HG03175 (cell line): ENCODE measurements at regions not wholly inside any gene's neighbourhood (a gene's known extent, or its start where the extent isn't known, plus 50 kb on each side); places are given as distances from the start of the nearest gene placed in this dataset.
A peak's percentile ranks its signal among the peaks of the same experiment; 100 is the strongest.

Experiments used
- ATAC-seq: cut with Tn5 transposase; IDR thresholded peaks from one replicate; pipeline ENCODE4 v1.9.1; 2021; ENCODE audit warnings: mild to moderate bottlenecking, moderate library complexity; ENCODE audit not compliant: unreplicated experiment

DNA sequence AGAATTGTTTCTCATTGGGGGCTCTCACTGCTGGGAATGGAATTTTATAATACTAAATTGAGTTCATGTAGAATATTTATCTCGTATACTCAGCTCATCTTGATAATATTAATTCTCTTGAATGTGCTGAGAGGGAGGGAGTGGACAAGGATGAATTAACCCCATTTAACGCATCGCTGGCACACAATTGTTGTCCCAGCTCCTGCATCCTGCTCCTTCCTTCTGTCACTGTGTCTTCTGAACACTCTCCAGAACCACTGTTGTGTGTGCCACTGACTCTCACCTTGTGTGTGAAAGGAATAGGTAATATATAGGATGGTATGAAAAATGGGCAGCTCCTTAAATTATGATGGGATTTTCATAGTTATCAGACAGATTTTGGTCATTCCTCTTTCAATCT, 267.3 kb downstream of the MTRR start:
- ATAC-seq = no peak

DNA sequence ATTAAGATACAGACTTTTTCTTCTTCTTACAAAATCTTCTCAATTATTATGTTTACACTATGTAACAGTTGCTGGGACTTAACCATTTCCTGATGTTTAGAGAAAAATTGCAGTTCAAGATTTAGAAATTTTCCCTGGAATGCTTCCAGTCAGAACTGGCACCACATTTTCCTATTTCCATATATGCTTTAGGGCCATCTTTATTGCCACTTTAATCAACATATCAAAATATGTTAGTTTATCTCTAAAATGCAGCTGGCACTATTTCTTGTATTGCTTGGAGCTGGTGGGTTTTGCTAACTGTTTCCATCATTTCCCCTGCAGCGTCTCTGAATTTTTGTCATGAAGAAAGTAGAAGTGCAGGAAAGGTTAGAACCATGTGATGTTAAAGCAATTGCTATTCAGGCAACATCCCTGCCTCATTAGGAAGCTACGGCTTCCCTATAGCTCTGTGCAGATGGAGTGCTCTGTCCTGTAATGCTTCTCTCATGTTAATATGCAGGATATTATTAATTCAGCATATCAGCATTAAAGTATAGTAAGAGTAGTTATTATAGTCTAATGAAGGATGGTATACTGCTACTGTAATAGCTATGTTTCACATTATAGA, 269.1 kb downstream of the MTRR start:
- ATAC-seq = no peak

DNA sequence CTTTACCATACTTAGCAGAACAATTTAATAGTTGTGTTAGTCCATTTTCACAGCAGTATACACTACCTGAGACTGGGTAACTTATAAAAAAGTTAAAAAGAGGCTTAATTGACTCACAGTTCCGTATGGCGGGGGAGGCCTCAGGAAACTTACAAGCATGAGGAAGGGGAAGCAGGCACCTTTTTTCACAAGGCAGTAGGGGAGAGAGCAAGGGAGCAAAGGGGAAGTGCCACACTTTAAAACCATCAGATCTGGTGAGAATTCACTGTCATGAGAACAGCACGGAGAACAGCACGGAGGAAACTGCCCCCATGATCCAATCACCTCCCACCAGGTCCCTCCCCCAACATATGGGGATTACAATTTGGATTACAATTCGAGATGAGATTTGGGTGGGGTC, 269.9 kb downstream of the MTRR start:
- ATAC-seq = no peak

DNA sequence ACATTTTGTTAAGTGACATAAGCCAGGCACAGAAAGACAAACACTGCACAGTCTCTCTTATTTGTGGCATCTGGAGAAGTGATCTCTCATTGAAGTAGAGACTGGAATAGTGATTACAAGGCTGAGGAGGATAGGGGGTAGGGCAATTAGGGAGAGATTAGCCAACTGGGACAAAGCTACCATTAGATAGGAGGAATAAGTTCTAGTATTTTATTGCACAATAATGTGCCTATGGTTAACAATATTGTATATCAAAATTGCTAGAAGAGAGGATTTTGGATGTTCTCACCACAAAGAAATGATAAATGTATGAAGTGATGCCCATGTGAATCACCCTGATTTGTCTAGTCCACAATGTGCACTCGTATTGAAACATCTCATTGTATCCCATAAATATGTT, 281.8 kb downstream of the MTRR start:
- no peak for ATAC-seq

DNA sequence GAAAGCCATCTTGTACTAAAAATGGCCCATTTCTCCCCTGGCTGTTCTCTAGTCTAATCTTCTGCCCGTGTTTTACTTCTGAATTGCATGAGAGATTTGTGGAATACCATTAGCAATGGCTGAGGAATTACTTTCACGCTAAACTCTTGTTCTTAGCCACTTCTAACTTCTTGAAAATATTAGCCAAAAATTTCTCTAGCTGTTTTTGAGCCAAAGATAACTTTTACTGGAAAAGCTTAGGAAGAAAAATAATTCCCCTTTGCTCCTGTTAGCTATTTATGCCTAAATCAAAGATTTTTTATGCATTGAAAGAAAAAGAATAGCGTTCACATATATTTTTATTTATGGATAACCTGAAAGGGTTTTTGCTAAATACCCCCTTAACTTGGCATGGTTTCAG, 287.8 kb downstream of the MTRR start:
- no peak for ATAC-seq

DNA sequence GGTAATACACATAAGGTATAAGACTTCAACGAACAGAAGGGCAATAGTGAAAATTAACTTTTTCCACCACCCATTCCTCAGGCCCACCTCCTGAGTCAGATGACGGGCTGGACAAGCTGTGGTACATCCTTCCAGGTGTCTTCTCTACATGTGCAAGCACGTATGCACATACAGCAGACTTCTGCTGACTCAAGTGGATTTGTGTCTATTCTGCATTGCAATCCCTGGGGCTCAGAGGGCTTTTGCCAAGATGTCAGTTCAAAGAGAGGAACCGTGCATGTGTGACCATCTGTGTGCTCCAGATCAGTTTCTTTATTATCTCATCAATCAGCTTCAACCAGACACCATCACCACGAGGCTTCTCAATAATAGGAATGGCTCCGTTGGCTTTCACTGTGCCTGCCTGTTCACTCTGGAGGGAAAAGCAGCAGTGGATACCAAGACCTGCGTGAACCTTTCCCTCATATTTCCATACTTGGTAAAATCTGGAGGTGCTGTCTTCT, 288.4 kb downstream of the MTRR start:
- no peak for ATAC-seq

DNA sequence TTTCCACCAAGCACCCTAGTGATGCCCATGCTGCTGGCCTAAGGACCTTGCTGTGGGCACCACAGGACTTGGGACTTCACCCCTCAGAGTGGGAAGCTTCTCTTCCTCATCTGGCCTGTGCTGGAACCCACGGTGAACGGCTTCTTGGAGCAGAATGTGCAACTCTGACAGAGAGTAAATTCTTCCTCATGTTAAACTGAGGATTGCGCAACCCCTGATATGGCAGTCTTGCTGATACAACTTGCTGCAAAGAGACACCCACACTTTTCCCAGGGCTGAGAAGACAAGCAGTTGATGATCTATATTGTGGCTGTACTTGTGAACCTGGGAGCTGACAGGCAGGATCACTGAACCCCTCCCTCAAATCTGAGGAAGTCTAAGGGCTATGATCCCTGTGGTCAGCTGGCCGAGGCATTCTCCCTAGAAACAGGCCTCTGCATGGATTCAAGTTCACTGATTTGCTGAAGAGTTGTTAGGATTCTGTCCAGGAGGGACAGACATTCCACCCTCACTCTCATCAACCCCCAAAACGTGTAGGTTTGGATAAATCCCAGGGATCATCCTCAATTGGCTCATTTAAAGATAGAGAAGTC, 307.2 kb downstream of the MTRR start:
- ATAC-seq = no peak

DNA sequence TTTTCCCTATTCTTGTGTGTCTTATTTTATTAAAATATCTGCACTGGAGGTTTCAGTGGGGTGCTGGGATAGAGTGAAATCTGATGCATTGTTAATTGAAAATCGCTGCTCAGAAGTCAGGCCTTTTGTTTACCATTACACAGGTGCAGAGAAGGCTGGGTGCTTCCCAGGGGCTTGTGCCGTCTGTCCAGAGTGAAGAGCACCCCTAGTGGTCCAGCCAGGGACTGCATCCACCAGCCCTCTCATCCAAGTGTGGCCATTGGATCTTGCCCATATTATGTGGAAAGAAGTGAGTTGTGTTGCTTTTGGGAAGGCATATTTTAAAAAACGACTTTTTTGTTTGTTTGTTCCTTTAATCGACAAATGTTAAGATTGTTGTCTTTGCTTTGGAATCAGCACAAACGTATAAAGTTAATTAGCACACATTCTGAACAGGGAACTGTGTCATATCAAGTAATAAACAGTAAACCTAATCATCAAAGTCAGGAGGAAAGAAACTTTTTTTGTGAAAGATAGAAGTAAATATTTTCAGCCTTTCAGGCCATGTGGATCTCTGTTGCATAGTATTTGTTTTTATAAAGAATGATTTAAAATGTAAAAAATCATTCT, 315.6 kb downstream of the MTRR start:
- ATAC-seq = peak; percentile 93

DNA sequence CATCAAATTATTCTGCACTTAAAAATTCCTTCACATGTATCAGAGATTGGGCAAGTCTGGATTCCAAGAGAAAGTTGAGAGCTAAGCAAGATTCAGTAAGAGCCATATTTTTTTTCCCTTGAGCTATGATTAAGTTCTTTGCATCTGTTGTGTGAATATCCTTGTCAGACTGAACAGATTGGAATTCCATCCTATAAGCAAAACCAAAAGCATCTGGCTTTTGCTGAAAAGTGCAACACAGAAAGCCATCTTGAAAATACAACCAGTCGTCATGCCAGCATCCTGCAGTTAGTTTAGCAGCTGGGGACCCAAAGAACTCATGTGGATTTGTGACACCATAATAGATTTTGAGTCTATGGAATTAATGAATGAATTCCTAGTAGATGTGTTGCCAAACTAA, 316.9 kb downstream of the MTRR start:
- ATAC-seq = no peak

DNA sequence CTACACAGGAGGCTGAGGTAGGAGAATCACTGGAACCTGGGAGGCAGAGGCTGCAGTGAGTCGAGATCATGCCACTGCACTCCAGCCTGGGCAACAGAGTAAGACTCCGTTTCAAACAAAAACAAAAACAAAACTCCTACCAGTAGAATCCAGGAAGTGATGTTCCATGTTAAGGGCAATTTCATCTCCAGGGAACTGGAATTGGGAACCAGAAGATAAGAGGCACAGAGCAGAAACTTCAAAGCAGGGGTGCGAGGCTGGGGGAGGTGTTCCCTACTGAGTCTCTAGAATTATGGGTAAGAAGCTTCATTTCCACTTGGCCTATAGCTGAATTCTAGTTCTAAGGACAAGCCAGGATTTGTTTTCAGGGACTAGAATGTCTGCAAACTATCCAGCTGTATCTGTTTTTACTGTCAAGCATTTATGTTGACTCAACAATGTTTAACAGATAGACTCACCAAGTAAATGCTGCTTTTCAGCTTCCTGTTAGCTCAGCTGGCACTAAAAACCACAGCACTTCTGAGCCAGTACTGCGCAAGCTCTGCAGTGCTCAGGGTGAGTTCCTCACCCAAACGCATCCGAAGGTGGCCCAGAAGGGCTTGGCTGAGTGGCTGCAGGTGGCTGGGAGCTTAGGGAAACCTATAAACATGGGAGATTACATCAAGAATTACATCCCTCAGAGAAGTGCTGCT, 320.1 kb downstream of the MTRR start:
- no peak for ATAC-seq

DNA sequence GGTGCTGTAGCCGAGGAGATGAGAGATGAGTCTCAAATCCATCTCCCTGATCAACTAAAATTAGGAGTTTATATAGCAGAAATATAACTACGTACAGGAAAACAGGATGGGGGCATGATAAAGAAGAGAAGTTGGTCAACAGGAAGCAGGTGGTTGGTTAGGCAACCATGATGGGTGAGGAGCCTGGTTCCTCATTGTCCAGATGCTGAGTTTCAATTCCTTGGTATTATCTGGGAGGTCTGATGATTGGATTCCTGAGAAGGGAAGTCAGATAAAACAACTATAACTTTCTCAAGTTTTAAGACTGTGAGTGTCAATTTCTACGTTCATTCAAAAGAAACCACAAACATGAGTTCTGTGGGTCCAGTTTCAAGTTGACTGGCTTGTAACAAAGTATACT, 323.9 kb downstream of the MTRR start:
- no peak for ATAC-seq

DNA sequence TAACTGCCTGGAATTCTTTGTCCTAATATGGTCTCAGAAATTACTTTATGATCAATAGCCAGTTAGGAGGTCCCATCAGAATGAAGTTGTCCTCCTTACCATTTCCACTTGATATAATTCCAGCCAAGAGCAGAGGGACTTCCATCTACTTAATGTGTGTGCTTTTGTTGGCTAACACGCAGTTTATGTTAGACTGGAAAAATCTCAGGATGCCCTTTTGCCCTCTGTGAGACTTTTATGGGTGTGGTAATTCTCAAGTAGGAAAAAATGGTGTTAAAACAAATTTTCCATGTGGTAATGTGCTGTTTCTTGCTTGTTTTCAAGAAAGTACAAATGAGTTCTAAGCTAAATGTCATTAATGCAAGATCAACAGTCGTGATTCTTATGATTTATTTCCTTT, 327.1 kb downstream of the MTRR start:
- no peak for ATAC-seq

DNA sequence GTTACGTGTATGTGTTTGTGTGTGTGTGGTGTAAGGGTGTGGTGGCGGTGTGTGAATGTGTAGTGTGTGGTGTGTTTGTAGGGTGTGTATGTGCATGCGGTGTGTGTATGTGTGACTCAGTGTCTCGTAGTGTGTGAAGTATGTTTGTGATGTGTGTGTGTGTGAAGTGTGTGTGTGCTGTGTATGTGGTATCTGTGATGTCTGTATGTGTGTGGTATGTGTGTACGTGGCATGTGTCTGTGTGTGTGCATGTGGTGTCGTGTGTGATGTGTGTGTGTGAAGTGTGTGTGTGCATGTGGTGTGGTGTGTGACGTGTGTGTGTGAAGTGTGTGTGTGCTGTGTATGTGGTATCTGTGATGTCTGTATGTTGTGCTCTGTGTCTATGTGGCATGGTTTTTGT, 339.4 kb downstream of the MTRR start:
- no peak for ATAC-seq

DNA sequence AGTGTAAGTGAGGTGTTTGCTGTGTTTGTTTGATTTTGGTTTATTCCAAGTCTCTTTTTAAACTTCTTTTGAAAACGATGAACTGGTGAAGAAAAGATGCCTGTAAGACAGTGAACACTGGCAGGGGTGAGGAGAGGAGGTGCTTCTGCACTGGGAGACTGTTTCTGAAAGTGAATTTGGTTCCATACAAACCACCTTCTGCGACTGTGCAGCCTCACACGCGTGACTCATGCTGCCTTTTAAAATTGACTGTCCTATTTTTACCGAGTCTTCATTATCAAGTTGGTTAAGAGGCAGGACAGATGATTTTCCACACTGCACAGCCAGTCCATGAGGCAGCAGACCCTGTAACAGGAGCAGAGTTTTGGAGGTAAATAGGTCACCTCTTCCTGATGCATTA, 340.6 kb downstream of the MTRR start:
- ATAC-seq = no peak

DNA sequence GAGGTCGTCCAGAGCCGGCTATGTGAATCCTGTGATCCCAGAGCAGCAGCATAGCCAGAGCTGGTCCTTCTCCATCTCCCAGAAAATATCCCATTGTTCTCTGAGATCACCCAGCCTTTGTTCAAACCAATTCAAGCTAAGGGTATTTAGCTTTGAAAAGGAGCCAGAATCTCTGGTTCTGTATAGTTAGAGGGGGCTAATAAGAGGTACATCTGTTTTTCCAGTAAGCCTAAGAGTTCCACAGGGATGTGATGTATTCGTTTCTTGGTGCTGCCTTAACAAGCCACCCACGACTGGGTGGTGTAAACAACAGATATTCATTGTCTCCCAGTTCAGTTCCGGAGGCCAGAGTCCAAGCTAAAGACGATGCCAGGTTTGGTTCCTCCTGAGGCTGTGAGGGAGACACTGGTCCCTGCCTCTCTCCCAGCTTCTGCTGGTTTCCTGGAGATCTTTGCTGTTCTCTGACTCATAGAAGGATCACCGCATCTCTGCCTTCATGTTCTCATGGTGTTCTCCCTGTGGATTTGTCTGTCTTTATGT, 344.8 kb downstream of the MTRR start:
- no peak for ATAC-seq

DNA sequence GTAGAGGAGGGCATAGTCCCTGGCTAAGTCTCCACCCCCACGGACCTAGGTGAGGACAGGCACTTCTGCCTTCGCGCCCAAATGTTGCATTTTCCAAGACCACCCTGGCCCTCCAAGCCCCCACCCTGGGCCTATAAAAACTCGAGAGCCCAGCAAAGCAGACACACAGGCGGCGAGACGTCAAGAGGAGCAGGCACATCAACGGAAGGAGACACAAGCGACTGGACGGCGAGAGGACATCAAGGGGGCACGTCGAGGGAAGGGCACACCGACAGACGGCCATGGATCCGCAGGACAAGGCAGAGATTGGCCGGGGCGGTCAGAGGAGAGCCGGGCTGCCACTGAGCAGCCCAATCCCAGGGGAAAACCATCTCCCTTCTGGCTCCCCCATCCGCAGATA, 348.0 kb downstream of the MTRR start:
- no peak for ATAC-seq

DNA sequence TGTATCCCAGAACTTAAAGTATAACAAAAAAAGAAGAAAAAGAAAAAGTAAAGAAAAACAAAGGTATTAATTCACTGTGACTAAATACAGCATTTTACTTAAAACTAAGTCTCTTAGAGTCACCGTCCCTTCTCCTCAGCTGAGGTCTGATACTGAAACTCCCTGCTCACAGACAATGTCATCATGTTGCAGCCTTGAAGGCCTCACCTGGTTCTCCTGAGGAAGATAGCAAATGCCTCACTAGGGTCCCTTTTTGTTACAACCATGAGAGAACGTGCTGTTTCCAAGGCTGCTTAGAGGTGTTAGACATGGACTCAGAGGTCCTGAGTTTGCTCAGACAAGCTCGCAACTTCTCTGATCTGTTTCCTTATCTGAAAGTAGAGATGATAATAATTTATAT, 357.2 kb downstream of the MTRR start:
- no peak for ATAC-seq

DNA sequence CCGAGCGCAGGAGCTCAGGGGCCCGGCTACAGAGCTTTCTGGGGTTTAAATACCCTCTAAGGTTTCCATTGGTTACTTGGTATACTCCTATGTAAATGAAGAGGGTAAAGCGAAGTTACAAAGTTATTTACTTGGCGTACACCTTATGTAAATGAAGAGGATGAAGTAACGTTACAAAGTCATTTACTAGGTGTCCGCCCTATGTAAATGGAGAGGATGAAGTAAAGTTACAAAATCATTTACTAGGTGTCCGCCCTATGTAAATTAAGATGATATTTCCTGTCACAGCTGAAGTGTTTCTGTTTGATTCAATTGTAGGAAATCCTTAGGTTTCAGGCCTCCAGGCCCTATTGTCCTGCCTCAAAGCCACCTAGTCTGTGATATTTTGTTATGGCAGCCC, 358.2 kb downstream of the MTRR start:
- ATAC-seq = no peak

DNA sequence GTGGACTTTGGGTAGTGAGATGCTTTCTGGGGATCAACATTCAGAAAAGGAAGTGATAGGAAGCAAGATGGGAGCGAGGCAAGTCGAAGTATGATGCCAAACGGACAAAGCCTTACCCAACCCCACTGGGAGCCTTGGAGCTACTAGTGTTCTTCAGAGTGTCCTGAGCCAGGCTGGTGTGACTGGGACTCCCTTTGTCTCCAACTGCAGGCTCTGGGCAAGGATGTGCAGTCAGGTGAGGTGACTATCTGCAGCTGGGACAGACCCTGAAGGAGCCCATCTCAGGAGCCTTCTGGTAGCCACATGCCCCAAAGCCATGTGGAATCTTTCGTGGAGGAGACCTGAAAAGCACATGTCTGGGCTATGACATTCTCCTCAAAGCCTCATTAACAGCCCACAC, 360.6 kb downstream of the MTRR start:
- no peak for ATAC-seq

DNA sequence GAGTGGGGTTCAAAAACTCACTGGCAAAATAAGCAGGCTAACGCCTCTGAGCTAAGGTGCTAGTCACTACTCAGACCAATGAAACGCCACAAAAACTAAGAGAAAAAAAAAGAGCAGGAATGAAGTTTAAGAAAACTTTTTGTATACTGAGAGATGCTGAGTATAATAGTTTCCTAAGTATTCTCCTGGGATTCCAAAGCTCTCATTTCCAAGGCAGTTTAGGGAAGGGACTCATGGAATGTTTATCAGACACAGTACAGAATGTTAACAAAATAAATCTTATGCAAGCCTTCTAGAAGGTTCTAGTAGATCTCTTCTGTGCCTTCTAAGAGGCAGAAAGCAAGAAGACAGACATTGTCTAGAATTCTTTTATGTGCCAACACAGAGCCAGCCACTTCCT, 361.9 kb downstream of the MTRR start:
- ATAC-seq = no peak

DNA sequence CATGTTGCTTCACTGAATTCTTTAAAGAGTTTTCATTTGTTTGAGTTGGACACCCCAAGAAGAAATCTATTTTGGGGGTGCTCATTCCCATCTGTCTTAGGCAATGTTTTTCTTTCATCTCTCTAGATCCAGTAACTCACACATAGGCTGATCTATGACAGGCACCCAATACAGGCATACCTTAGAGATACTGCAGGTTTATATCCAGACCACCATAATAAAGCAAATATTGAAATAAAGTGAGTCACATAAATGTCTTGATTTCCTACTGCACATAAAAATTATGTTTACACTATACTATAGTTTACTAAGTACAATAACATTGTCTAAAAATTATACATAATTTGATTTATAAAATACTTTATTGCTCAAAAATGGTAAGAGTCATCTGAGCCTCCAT, 364.5 kb downstream of the MTRR start:
- no peak for ATAC-seq
